HK-2 (cell line): ENCODE measurements at regions not wholly inside any gene's neighbourhood (a gene's known extent, or its start where the extent isn't known, plus 50 kb on each side); places are given as distances from the start of the nearest gene placed in this dataset.

ENCODE experiments used
- DNase-seq: peaks from one replicate; pipeline ENCODE4 v3.0.0-alpha.2; 2018; ENCODE audit not compliant: unreplicated experiment

- DNase-seq: peak; percentile 45
These were observed 206.6 kb upstream of the RFX3 start for GRCh38 chr9:3732077-3733038.

DNA sequence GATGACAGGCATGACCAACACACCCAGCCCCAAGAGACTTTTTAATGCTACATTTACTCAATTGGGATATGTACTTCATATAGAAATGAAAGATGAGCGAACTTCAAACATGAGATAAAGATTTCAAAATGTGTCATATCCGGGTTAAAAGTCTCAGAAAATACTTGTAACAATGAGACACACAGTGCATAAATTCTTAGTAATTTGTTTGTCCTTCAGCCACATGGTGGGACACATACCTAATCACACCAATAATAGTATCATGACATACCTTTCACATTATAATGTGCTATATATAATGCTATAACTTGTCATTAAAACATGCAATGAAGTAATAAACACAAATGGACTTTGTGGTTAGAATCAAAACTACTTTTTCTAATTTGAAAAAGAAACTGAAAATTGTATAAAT is 204.7 kb upstream of the RFX3 start:
- no peak for DNase-seq

DNA sequence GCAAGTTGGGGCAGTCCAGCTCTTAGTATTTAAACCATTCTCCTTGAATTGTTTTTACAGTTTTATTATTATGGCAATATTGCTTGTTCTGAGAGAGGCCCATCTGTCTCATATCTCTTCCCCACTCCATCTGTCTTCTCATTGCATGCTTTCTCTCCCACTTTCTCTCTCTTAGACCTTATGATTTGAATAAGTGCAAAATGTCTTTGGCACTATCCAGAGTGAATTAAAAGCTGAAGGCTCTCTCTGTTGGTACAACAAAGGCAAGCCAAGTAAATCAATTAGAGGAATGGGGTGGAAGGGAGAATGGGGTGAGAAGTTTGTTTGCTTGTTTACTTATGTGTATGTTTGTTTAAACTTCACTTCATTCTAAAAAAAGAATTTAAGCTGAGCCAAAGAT is 195.3 kb upstream of the RFX3 start:
- no peak for DNase-seq

DNA sequence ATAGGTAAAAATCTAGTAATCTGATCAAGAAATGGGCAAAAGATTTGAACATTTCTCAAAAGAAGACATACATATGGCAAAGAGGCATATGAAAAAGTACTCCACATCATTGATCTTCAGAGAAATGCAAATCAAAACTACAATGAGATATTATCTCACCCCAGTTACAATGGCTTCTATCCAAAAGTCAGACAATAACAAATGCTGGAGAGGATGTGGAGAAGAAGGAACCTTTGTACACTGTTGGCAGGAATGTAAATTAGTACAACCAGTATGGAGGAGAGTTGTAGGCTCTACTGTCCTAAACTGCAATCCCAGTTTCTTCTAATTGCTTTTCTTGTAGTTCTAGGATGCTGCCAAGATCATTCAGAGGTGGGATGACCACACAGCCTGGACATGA is 193.5 kb upstream of the RFX3 start:
- DNase-seq: no peak

GRCh38 chr9:3716415-3716814 is 190.6 kb upstream of the RFX3 start:
- DNase-seq: no peak

DNA sequence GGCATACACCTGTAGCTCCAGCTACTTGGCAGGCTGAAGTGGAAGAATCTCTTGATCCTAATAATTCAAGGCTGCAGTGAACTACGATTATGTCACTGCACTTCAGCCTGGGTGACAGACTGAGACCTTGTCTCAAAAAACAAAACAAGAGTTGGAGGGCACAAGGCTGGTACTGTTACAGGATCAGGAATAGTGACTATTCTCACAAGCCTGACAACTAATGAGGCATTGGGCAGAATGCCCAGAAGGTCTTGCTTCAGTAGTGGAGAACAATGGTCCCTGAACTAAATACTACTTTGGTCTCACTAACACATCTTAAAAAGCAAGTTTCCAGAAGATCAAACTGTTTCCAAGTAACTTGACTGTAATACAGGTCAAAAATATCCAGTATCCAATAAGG is 182.9 kb upstream of the RFX3 start:
- no peak for DNase-seq

DNA sequence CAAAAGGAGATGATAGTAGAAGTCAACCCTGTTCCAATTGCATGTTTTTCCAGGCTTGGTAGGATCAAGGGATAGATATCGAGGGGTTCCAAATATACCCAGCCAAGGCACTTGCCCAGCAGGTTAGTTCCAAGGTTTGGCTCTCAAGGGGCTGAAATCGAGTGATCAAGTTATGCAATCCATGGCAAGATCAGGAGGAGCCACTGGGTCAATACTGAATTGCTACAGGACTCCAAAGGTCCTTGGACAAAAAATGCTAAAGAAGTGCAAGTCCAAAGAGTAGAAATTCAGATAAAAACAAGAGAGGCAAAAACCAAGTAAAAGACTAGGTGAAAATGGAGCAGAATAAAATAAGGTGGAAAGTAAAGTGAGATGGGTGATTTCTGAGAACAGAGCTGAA is 179.1 kb upstream of the RFX3 start:
- DNase-seq: no peak

DNA sequence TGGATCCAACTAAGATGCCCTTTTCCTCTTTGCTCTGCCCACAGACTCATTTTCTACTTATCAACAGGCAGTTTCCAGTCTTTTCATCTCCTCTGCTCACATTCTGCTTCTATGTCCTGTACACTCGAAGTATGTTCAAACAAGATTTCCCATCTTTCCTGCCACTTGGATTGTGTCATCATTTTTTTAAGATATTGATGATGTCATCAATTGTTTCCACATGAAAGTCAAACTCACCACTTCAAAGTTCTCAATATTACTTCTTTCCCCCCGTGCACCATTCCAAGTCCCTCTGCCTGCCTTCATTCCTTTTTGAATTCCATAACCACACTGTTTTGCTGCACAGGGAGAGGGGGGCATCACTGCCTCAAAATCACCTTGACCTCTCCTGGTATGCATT is 175.0 kb upstream of the RFX3 start:
- no peak for DNase-seq

DNA sequence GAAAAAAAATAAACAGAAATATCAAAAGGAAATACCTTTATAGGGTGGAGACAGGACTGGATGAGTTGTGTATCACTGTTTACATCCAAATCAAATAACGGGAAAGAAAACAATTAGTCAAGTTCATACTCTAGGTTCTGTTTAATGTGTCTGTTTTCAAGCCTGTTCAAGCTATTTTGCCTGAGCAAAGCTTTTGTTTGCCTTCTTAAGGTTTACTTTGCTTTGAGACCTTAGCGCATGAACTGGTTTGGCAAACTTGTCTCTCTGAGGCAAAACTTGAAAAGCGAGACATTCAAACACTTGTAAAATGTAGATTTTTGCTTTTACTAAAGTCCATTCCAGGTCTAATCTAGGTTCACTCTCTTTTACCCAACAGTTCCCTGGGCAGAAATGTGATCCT is 174.1 kb upstream of the RFX3 start:
- DNase-seq: no peak

GRCh38 chr9:3698531-3698930 is 172.7 kb upstream of the RFX3 start:
- no peak for DNase-seq

DNA sequence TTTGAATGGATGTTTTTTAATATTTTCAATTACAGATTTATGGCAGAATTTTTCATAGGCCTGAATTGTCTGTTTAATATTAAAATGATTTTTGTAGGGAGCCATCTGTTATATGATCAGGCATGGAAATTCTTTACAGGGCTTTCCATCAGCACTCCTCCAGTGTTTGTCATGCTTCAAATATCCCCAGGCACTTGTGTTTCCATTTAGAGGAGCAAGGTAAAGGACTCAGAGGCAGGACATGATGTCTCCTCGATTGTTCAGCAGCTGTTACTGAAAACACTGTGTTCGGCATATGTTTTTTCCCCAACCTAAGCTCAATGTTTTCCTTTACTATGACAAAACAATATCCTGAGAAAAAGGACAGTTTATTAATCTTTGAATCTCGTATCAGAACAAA is 172.3 kb upstream of the RFX3 start:
- DNase-seq: no peak

- DNase-seq: no peak
These were observed 170.6 kb upstream of the RFX3 start for GRCh38 chr9:3696368-3696767.

GRCh38 chr9:3692606-3693005 is 166.8 kb upstream of the RFX3 start:
- DNase-seq: no peak

GRCh38 chr9:3689555-3689954 is 163.8 kb upstream of the RFX3 start:
- no peak for DNase-seq

DNA sequence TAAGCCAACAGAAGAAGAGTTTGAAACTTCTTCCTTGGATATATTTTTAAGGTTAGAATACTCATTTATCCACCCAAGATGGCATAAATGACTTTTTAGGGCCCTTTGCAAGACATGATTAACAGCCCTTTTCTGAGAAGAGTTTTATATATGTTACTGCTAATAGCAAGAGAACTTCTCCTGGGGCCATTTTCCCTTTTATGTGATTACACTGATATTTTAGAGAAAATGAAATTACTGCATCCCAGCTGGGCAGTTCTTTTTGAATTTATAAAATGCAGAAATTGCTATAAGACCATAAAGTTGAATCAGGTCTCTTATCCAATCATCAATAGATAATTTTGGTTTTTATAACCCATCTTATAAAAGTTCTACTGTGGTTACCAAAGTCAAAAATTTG is 161.3 kb upstream of the RFX3 start:
- no peak for DNase-seq

DNA sequence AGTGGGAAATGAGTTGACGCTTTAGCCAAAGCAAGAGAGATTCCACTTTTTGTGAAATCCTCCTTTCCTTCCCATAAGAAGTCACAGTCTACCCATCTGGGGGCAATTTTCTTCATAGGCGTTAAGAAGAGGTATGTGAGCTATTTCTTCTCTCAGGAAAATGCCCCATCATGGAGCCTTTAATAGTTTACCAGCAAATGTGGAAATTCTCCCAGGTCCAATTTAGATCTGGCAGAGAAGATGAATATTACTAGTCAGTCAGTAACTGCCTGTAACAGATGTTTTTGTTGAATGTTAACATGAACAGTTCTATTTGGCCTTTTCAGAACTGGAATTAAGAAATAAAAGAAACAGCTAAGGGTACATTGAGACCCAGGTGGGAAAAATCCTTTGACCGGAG is 156.4 kb upstream of the RFX3 start:
- DNase-seq: no peak

- no peak for DNase-seq
These were observed 151.7 kb upstream of the RFX3 start for GRCh38 chr9:3677541-3677940.

- DNase-seq: no peak
These were observed 151.0 kb upstream of the RFX3 start for GRCh38 chr9:3676766-3677165.

DNA sequence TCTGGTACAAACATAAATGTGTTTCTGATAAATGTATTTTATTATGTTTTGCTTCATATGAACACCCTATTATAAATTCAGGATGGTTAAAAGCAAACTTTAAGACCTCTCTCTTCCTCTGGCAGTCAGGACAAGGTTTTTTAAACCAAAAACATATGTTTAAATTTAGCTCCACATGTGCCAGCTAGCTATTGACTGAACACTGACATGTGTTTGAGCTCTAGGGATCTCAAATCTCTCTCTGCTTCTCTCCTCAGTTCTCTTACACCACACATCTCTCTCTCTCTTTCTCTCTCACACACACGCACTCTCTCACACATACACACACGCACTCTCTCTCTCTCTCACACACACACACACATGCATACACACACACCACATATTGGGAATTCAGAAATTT is 150.1 kb upstream of the RFX3 start:
- DNase-seq: no peak

DNA sequence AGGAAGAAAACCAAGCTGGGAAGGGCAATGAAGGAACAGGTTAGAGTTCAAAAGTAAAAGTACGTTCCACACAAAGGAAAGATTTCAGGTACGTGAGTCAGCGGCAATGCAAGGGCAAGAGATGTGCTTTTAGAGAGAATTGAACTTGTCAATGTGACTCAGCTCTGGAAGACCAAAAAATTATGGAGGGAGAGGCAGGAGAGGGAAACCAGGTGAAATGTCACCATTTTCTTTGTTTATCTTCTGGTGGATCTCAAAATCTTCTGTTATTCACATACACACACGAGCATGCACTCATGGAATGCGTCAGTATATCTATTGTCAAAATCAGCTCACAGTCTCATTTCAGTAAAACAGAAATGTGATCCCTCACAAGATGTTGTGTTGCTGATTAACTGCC is 148.8 kb upstream of the RFX3 start:
- no peak for DNase-seq

DNA sequence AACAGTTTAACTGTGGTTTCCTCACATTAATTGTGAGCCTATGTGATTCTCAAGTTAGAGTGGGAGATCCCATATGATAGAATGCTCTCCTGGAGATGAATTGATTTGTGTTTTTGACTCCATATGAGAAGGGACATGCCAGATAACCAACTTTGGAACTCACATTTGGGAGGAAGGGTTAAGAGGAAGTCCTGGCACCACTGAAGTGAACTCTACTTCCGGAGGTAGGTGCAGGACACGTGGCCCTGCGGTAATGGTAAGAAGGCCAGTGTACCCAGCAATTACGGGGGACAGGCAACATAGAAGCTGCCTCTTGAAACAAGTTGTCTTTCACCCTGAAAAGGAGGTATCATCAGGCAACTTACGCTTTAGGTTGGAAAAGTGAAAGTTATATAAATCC is 146.6 kb upstream of the RFX3 start:
- DNase-seq: no peak

DNA sequence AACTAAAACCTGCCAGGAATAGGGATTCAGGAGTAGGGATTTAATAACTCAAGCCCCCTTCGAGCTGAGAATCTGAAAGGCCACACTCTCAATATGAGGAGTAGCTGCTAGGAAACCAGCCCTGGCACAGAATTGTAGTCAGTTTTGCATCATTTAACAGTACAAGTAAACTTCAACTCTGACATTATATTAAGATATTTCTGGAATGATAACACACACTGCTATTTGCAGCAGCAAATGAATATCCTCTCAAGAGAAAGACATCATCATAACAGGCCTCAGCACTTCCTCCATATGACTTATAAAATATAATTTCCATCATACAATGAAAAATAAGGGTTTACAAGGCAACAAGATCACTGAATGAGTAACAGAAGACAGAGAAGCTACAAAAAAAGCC is 138.2 kb upstream of the RFX3 start:
- DNase-seq: no peak

DNA sequence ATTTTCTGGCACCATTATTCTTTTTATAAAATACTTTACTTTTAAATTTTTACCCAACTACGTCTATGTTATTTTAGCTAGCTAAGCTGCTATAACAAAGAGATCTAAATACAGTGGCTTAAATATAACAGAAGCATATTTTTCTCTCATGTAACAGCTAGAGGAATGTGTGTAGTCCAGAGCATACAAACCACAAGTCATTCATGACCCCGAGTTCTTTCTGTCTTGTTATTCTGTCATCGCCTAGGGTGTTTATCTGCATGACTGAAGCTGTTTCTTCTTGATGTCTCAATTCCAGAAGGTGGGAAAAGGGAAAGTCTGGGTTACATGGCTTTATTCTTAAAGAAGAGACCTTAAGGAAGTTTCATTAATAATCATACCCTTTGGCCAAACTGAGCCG is 136.9 kb upstream of the RFX3 start:
- DNase-seq: no peak

GRCh38 chr9:3660936-3661335 is 135.1 kb upstream of the RFX3 start:
- no peak for DNase-seq
